A549 (cell line): ENCODE measurements at regions not wholly inside any gene's neighbourhood (a gene's known extent, or its start where the extent isn't known, plus 50 kb on each side); places are given as distances from the start of the nearest gene placed in this dataset.

ENCODE experiments used
- ATAC-seq, 2 experiments: fragments of 200-7000 bp in 1 of 2; fragments of >200 bp in 1 of 2; cut with Nextera tagmentation in 1 of 2; cut with Tn5 transposase in 1 of 2; 3 replicates each; pipeline versions ENCODE4 v1.8.0 to v1.9.1; 2018 to 2020; ENCODE audit warnings: mild to moderate bottlenecking in 1 of 2, moderate library complexity in 1 of 2
- CTCF ChIA-PET: fragments of 300-600 bp; sonication (Branson Sonifier 250); formaldehyde crosslinking; extraction: SDS; loops from one replicate; lab custom pipeline; 2021; ENCODE audit warnings: antibody characterized with exemption, inconsistent platforms; lab: Yijun Ruan, JAX
- POLR2A ChIA-PET: fragments of 350-600 bp; formaldehyde crosslinking; extraction: SDS; loops from one replicate; lab custom pipeline; 2021; ENCODE audit warnings: antibody characterized with exemption, inconsistent platforms; lab: Yijun Ruan, JAX
- DNase-seq, 2 experiments: peaks; one replicate each; pipeline versions ENCODE4 v3.0.0 to v3.0.0-alpha.2; 2011 to 2016; ENCODE audit warnings: low read depth in 1 of 2, low spot score in 1 of 2
- FAIRE-seq: peaks from 2 replicates; lab custom pipeline; 2011; peaks lifted over from hg19 to GRCh38; lab: Jason Lieb, UNC
- H3K27ac ChIP-seq, 2 experiments: fragments of >200 bp; sonication (Bioruptor Twin); formaldehyde crosslinking; 3 replicates each; pipeline ENCODE4 v1.5.1; 2016 to 2017
- H3K4me1 ChIP-seq: fragments of >200 bp; sonication (Bioruptor Twin); formaldehyde crosslinking; 3 replicates; pipeline ENCODE4 v1.6.1; 2016
- H3K4me2 ChIP-seq: fragments of >200 bp; sonication (Bioruptor Twin); formaldehyde crosslinking; 3 replicates; pipeline ENCODE4 v1.6.1; 2016
- H3K4me3 ChIP-seq: fragments of >200 bp; sonication (Bioruptor Twin); formaldehyde crosslinking; 3 replicates; pipeline ENCODE4 v1.5.1; 2016
- H3K9me3 ChIP-seq: fragments of >200 bp; sonication (Bioruptor Twin); formaldehyde crosslinking; 3 replicates; pipeline ENCODE4 v1.6.1; 2016
- BHLHE40 ChIP-seq: IDR thresholded peaks from 2 replicates; pipeline ENCODE4 v1.6.1; 2012; ENCODE audit warnings: low read depth, low read length, inconsistent platforms
- CBX8 ChIP-seq: fragments of 200-600 bp; sonication (generic); IDR thresholded peaks from 2 replicates; pipeline ENCODE4 v1.6.1; 2016
- CHD2 ChIP-seq: fragments of 150-350 bp; IDR thresholded peaks from 2 replicates; pipeline ENCODE4 v1.6.1; 2014; ENCODE audit warnings: low read length; ENCODE audit not compliant: partially characterized antibody
- CHD4 ChIP-seq: fragments of 200-600 bp; sonication (generic); IDR thresholded peaks from 2 replicates; pipeline ENCODE4 v1.6.1; 2016; ENCODE audit warnings: antibody characterized with exemption, mild to moderate bottlenecking, borderline replicate concordance
- EHF ChIP-seq: fragments of 250-450 bp; sonication (Bioruptor Pico); IDR thresholded peaks from 2 replicates; pipeline ENCODE4 v1.5.0; 2020; ENCODE audit warnings: mild to moderate bottlenecking
- EHMT2 ChIP-seq: fragments of 200-600 bp; sonication (generic); IDR thresholded peaks from 2 replicates; pipeline ENCODE4 v1.6.1; 2016; ENCODE audit warnings: antibody characterized with exemption, low read depth, mild to moderate bottlenecking, moderate library complexity
- FOSL2 ChIP-seq, 2 experiments: fragments of 450-650 bp in 1 of 2; fragments of >200 bp in 1 of 2; sonication (Bioruptor Twin) in 1 of 2; formaldehyde crosslinking; IDR thresholded peaks; 2 replicates each; pipeline versions ENCODE4 v1.5.0 to v1.6.1; 2016 to 2020; ENCODE audit warnings: mild to moderate bottlenecking in 1 of 2, moderate library complexity in 1 of 2
- GATA3 ChIP-seq: IDR thresholded peaks from 2 replicates; pipeline ENCODE4 v1.6.1; 2012; ENCODE audit warnings: borderline replicate concordance
- HDAC2 ChIP-seq: fragments of 200-600 bp; sonication (generic); IDR thresholded peaks from 2 replicates; pipeline ENCODE4 v1.6.1; 2016
- HEYL ChIP-seq: fragments of 250-450 bp; sonication (Bioruptor Pico); IDR thresholded peaks from 2 replicates; pipeline ENCODE4 v1.8.0; 2021; ENCODE audit warnings: mild to moderate bottlenecking, moderate library complexity
- HOXA7 ChIP-seq: fragments of 250-450 bp; sonication (Bioruptor Pico); IDR thresholded peaks from 2 replicates; pipeline ENCODE4 v1.5.0; 2020; ENCODE audit warnings: mild to moderate bottlenecking, moderate library complexity
- JUNB ChIP-seq: fragments of >200 bp; sonication (Bioruptor Twin); formaldehyde crosslinking; IDR thresholded peaks from 2 replicates; pipeline ENCODE4 v1.6.1; 2016
- MAFK ChIP-seq: fragments of 450-650 bp; IDR thresholded peaks from 2 replicates; pipeline ENCODE4 v1.6.1; 2014; ENCODE audit not compliant: partially characterized antibody
- NFE2L2 ChIP-seq: fragments of 150-350 bp; conservative IDR thresholded peaks from 2 replicates; pipeline ENCODE4 v1.6.1; 2014; ENCODE audit warnings: low read length
- NR3C1 ChIP-seq: fragments of >200 bp; sonication (Bioruptor Twin); formaldehyde crosslinking; IDR thresholded peaks from 3 replicates; pipeline ENCODE4 v1.6.1; 2017
- RCOR1 ChIP-seq: fragments of 150-350 bp; IDR thresholded peaks from 2 replicates; pipeline ENCODE4 v1.6.1; 2014; ENCODE audit warnings: antibody characterized with exemption, low read length, low read depth
- SMC3 ChIP-seq: fragments of >200 bp; sonication (Bioruptor Twin); formaldehyde crosslinking; IDR thresholded peaks from 3 replicates; pipeline ENCODE4 v1.6.1; 2018; ENCODE audit warnings: inconsistent platforms
- TFCP2L1 ChIP-seq: fragments of 250-450 bp; sonication (Bioruptor Pico); IDR thresholded peaks from 2 replicates; pipeline ENCODE4 v1.5.0; 2021; ENCODE audit warnings: mild to moderate bottlenecking
- ZC3H11A ChIP-seq: fragments of 450-650 bp; IDR thresholded peaks from 2 replicates; pipeline ENCODE4 v1.6.1; 2014; ENCODE audit warnings: antibody characterized with exemption, mild to moderate bottlenecking
- ZNF302 ChIP-seq: fragments of 250-450 bp; sonication (Bioruptor Pico); IDR thresholded peaks from 2 replicates; pipeline ENCODE4 v1.9.0; 2021; ENCODE audit warnings: inconsistent platforms, mild to moderate bottlenecking, moderate library complexity
- WGBS: methylation state at CpG from one replicate; pipeline ENCODE4 v1.1.6; 2017; ENCODE audit errors: missing lambda C conversion rate; 5-methylcytosine and 5-hydroxymethylcytosine counted together
- TF ChIP-seq, protein P1 (sequence below): fragments of 150-350 bp; IDR thresholded peaks from 2 replicates; pipeline ENCODE4 v1.6.1; 2014; ENCODE audit warnings: low read depth, mild to moderate bottlenecking, low read length
- TF ChIP-seq, protein P2 (sequence below): fragments of 250-450 bp; sonication (Bioruptor Pico); IDR thresholded peaks from 2 replicates; pipeline ENCODE4 v1.5.0; 2021; ENCODE audit warnings: mild to moderate bottlenecking, moderate library complexity, borderline replicate concordance
- TF ChIP-seq, protein P3 (sequence below): fragments of >200 bp; sonication (Bioruptor Twin); formaldehyde crosslinking; IDR thresholded peaks from 3 replicates; pipeline ENCODE4 v1.6.1; 2016
- TF ChIP-seq, protein P4 (sequence below): IDR thresholded peaks from 2 replicates; pipeline ENCODE4 v1.6.1; 2012; ENCODE audit warnings: low read depth, borderline replicate concordance
- TF ChIP-seq, protein P5 (sequence below): fragments of >200 bp; sonication (Bioruptor Twin); formaldehyde crosslinking; IDR thresholded peaks from 2 replicates; pipeline ENCODE4 v1.6.1; 2016

DNA sequence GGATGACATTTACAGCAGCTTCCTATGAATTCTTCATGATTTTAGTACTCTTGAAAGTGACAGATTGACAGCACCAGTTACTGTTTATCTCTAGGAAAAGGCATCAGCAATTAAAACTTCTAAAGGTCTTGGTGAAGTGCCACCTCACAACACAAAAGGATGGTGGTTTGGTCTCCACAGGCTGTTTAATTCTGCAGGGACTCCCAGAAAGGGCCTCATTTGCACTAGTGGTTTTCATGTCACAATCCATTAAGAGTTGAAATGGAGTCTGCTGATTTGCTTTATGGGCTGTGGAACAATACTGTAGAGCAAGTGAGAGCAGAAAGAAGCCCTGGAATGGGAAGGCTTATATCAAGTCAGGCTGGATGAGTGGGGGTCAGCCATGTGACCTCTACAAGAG lies 225.3 kb upstream of the KCNMB2 start:
- ChIA-PET POLR2A (no interaction called here), CTCF (no interaction called here)
- H3K4me3 ChIP-seq: no peak overlapping the region
- 0 out of 3 replicates have a peak, but pooled peaks cover 2% of the 10 kb centered on the region for H3K9me3 ChIP-seq
- ATAC-seq (no peak), FAIRE-seq (no peak), DNase-seq (no peak)
- no peaks in the 10 kb centered on the region for H3K4me1 ChIP-seq
- H3K4me2 ChIP-seq: no peak overlapping the region
- H3K27ac ChIP-seq: no peak overlapping the region
- TF ChIP-seq RCOR1 (no peak), CHD4 (no peak), EHMT2 (no peak), CBX8 (no peak), GATA3 (no peak), JUNB (no peak)

DNA sequence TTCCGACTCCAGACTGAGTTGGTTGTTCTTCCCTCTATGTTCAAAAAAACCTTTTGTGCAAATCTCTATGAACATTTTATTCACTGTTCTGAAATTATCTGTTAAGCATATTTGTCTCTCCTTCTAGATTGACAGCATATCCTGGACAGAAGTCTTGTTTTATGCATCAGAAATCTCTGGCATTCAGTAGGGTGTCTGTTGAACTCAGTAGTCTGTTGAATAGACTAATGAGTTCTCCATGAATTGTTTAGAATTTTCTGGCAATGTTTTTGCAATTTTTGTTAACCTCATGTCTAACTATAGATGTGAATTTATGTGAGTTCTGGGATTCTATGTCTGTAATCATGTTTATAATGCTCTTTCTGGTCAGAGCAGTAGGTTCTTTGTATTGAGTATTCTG lies 222.5 kb upstream of the KCNMB2 start:
- no peak for TF ChIP-seq CHD4
- no peak for TF ChIP-seq CBX8
- TF ChIP-seq ZC3H11A: no peak
- TF ChIP-seq, protein P1, sequence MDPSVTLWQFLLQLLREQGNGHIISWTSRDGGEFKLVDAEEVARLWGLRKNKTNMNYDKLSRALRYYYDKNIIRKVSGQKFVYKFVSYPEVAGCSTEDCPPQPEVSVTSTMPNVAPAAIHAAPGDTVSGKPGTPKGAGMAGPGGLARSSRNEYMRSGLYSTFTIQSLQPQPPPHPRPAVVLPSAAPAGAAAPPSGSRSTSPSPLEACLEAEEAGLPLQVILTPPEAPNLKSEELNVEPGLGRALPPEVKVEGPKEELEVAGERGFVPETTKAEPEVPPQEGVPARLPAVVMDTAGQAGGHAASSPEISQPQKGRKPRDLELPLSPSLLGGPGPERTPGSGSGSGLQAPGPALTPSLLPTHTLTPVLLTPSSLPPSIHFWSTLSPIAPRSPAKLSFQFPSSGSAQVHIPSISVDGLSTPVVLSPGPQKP: no peak
- no peak for TF ChIP-seq SMC3
- no peak for TF ChIP-seq EHMT2
- no peak for TF ChIP-seq NR3C1
- TF ChIP-seq CHD2: no peak
- FAIRE-seq: no peak
- CTCF ChIA-PET: no interaction called here

DNA sequence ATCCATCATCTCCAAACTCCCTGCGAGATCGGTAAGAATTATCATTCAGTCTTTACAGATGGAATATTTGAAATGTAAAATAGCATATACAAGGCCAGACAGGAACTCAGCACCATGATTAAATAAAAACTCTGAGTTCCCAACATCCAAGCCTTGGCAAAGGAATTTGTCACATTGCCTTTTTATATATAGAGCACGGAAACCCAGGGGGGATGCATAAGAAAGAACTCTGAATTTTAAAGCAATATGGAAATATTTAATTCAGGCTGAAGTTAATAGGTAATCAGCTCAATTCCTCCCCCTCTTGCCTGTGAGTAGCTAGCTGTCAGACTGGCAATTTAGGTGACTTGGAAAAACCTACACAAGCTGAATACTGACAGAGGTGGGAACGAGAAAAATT lies 217.9 kb upstream of the KCNMB2 start:
- Histone ChIP-seq H3K9me3 (0 out of 3 replicates have a peak, but pooled peaks cover 2% of the 10 kb centered on the region), H3K4me3 (no peak overlapping the region), H3K4me2 (no peak overlapping the region), H3K27ac (no peak overlapping the region), H3K4me1 (no peaks in the 10 kb centered on the region)
- CTCF ChIA-PET: no interaction called here
- TF ChIP-seq ZNF302 (no peak), HOXA7 (CRISPR knock-in tag) (no peak), GATA3 (no peak), NFE2L2 (no peak), BHLHE40 (no peak), HDAC2 (no peak), CHD4 (no peak), NR3C1 (no peak), CBX8 (no peak), TFCP2L1 (CRISPR knock-in tag) (no peak), RCOR1 (no peak), HEYL (CRISPR knock-in tag) (no peak), EHF (no peak), FOSL2 (IDR thresholded peaks at IDR 0.05) (no peak), FOSL2 (CRISPR knock-in tag; IDR thresholded peaks at IDR 0.05) (no peak), MAFK (no peak)
- TF ChIP-seq, protein P2, sequence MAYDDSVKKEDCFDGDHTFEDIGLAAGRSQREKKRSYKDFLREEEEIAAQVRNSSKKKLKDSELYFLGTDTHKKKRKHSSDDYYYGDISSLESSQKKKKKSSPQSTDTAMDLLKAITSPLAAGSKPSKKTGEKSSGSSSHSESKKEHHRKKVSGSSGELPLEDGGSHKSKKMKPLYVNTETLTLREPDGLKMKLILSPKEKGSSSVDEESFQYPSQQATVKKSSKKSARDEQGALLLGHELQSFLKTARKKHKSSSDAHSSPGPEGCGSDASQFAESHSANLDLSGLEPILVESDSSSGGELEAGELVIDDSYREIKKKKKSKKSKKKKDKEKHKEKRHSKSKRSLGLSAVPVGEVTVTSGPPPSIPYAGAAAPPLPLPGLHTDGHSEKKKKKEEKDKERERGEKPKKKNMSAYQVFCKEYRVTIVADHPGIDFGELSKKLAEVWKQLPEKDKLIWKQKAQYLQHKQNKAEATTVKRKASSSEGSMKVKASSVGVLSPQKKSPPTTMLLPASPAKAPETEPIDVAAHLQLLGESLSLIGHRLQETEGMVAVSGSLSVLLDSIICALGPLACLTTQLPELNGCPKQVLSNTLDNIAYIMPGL (CRISPR knock-in tag): no peak
- TF ChIP-seq, protein P3, sequence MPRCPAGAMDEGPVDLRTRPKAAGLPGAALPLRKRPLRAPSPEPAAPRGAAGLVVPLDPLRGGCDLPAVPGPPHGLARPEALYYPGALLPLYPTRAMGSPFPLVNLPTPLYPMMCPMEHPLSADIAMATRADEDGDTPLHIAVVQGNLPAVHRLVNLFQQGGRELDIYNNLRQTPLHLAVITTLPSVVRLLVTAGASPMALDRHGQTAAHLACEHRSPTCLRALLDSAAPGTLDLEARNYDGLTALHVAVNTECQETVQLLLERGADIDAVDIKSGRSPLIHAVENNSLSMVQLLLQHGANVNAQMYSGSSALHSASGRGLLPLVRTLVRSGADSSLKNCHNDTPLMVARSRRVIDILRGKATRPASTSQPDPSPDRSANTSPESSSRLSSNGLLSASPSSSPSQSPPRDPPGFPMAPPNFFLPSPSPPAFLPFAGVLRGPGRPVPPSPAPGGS: no peak
- TF ChIP-seq, protein P4, sequence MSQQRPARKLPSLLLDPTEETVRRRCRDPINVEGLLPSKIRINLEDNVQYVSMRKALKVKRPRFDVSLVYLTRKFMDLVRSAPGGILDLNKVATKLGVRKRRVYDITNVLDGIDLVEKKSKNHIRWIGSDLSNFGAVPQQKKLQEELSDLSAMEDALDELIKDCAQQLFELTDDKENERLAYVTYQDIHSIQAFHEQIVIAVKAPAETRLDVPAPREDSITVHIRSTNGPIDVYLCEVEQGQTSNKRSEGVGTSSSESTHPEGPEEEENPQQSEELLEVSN: no peak
- TF ChIP-seq, protein P1: no peak
- TF ChIP-seq, protein P5, sequence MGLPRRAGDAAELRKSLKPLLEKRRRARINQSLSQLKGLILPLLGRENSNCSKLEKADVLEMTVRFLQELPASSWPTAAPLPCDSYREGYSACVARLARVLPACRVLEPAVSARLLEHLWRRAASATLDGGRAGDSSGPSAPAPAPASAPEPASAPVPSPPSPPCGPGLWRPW: no peak
- 79% methylated on average over 4 of the region's 4 CpGs for WGBS
- ATAC-seq: no peak
- DNase-seq: no peak
- no peak for FAIRE-seq
- POLR2A ChIA-PET: no interaction called here

More for the DNA sequence above, 222.5 kb upstream of the KCNMB2 start:
- no peak for ATAC-seq
- DNase-seq: no peak
- POLR2A ChIA-PET: no interaction called here
- Histone ChIP-seq H3K4me2 (no peak overlapping the region), H3K4me3 (no peak overlapping the region), H3K4me1 (no peaks in the 10 kb centered on the region), H3K9me3 (0 out of 3 replicates have a peak, but pooled peaks cover 2% of the 10 kb centered on the region), H3K27ac (no peak overlapping the region)
- WGBS: 84% methylated on average over 1 of the region's 1 CpG
